DOHH2 (cell line): ENCODE measurements at regions not wholly inside any gene's neighbourhood (a gene's known extent, or its start where the extent isn't known, plus 50 kb on each side); places are given as distances from the start of the nearest gene placed in this dataset.

Source experiments
- CTCF ChIP-seq: fragments of 200-600 bp; sonication (generic); IDR thresholded peaks from one replicate; pipeline ENCODE4 v1.5.1; 2014; ENCODE audit warnings: antibody characterized with exemption, mild to moderate bottlenecking, low read depth, low read length; ENCODE audit not compliant: poor library complexity, severe bottlenecking
- EZH2phosphoT487 ChIP-seq: fragments of 200-600 bp; sonication (generic); IDR thresholded peaks from 2 replicates; pipeline ENCODE4 v1.6.1; 2017; ENCODE audit warnings: borderline replicate concordance, mild to moderate bottlenecking, antibody characterized with exemption, low read length, moderate library complexity, mixed read lengths

GRCh38 chr2:41294331-41294730, 753.5 kb upstream of the PKDCC start:
- TF ChIP-seq CTCF (no peak), EZH2phosphoT487 (no peak)
